ENCODE measurements at regions not wholly inside any gene's neighbourhood (a gene's known extent, or its start where the extent isn't known, plus 50 kb on each side); places are given as distances from the start of the nearest gene placed in this dataset.

DNA sequence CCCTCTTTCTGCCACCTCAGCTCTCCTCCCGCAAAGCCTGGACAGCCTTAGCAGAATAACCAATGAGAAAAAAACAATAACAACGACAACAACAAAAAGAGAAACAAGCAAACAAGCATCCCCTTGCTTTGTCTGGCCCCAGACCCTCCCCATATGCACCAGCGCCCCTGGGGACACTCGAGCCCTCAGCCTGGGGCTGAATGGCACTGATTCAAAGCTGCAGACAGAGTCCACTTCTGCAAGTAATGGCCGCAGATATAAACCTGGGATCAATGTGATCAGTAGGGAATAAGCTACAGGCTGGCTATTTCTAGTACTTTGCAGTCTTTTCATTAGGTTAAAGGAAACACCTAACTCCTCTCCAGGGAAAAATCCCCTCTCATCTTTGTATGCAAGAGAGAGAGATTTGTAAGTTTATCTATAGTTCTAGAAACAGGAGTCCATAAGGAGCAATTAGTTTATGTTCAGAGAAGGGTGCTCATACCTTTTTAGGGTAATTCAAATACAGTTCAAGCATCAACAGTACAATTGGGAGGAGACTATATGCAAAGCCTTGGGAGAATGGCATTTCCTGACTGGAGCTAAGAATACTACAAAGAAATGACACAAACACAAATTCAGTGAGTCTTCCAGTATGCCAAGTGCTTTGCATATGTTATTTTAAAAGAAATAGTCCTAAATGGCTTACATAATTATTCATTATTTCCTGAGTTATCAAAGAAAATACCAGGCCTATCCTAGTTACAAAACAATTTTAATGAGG is 122.3 kb upstream of the DDX18 start:
- Mint-ChIP-seq H3K27ac (ENCODE audit: low read depth, unreplicated experiment) (no peak overlapping the region), H3K4me3 (ENCODE audit: unreplicated experiment) (no peak overlapping the region), H3K4me1 (ENCODE audit: insufficient read depth, unreplicated experiment) (no peaks in the 10 kb centered on the region), H3K27me3 (ENCODE audit: insufficient read depth, unreplicated experiment) (no peaks in the 10 kb centered on the region), H3K9me3 (ENCODE audit: unreplicated experiment) (no peaks in the 10 kb centered on the region), H3K36me3 (ENCODE audit: insufficient read depth, unreplicated experiment) (no peaks in the 10 kb centered on the region)
- intact Hi-C loops (cut with micrococcal nuclease), result no loop called here
- ChIA-PET POLR2A (no interaction called here), CTCF (no interaction called here)
- no TSS peak for BruUV-seq (replicated peaks)
- DNase-seq (ENCODE audit: unreplicated experiment), result no peak
- TF ChIP-seq, protein P1, sequence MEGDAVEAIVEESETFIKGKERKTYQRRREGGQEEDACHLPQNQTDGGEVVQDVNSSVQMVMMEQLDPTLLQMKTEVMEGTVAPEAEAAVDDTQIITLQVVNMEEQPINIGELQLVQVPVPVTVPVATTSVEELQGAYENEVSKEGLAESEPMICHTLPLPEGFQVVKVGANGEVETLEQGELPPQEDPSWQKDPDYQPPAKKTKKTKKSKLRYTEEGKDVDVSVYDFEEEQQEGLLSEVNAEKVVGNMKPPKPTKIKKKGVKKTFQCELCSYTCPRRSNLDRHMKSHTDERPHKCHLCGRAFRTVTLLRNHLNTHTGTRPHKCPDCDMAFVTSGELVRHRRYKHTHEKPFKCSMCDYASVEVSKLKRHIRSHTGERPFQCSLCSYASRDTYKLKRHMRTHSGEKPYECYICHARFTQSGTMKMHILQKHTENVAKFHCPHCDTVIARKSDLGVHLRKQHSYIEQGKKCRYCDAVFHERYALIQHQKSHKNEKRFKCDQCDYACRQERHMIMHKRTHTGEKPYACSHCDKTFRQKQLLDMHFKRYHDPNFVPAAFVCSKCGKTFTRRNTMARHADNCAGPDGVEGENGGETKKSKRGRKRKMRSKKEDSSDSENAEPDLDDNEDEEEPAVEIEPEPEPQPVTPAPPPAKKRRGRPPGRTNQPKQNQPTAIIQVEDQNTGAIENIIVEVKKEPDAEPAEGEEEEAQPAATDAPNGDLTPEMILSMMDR (IDR thresholded peaks at IDR 0.05; ENCODE audit: unreplicated experiment), result no peak

DNA sequence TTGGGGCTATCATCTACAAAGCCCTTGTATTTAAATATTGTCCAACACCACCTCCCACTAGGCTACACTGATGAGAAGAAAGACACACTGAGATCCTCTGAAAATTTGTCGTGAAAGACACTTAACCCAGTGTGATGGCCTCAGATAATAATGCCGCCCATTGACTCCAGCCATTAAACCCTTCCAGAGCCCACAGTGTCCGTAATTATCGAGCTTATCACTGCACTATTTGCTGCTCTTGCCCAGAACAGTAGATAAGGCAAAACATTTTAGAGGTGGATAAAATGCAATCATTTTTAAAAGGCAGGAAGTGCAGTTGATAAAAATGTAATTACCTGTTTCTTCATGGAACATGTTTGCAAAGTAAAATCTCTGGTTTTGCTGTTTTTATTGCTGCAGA is 121.3 kb upstream of the DDX18 start:
- ChIA-PET CTCF (no interaction called here), POLR2A (no interaction called here)
- no peaks in the 10 kb centered on the region for H3K9me3 Mint-ChIP-seq (ENCODE audit: unreplicated experiment)

DNA sequence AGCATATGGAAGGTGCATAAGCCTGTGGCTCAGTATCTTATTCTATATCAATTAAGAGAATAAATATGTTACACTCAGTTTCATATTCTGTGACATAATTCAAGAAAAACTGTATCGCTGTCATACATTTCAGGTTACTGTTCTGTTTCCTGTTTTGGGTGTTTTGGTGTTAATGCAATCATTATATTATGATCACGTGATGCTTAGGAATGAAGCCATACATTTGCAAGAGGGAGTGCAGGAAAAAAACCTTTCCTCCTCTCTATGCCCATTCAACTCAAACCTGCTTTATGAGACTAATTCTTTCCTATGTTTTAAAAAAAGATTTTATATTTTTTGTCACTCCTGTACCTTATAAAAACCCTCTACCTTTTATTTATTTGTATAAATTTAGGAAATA is 120.8 kb upstream of the DDX18 start:
- Mint-ChIP-seq H3K9me3 (ENCODE audit: unreplicated experiment) (no peaks in the 10 kb centered on the region), H3K4me1 (ENCODE audit: insufficient read depth, unreplicated experiment) (no peaks in the 10 kb centered on the region), H3K36me3 (ENCODE audit: insufficient read depth, unreplicated experiment) (no peaks in the 10 kb centered on the region), H3K27ac (ENCODE audit: low read depth, unreplicated experiment) (no peak overlapping the region), H3K4me3 (ENCODE audit: unreplicated experiment) (no peak overlapping the region), H3K27me3 (ENCODE audit: insufficient read depth, unreplicated experiment) (no peaks in the 10 kb centered on the region)
- POLR2A ChIA-PET, result no interaction called here
- CTCF ChIA-PET, result no interaction called here
- TF ChIP-seq, protein P1 (IDR thresholded peaks at IDR 0.05; ENCODE audit: unreplicated experiment), result no peak
- no peak for DNase-seq (ENCODE audit: unreplicated experiment)
- no TSS peak for BruUV-seq (replicated peaks)
- intact Hi-C loops (cut with micrococcal nuclease), result no loop called here

More for the DNA sequence above, 121.3 kb upstream of the DDX18 start:
- no TSS peak for BruUV-seq (replicated peaks)
- Mint-ChIP-seq H3K4me3 (ENCODE audit: unreplicated experiment) (no peak overlapping the region), H3K27me3 (ENCODE audit: insufficient read depth, unreplicated experiment) (no peaks in the 10 kb centered on the region), H3K27ac (ENCODE audit: low read depth, unreplicated experiment) (no peak overlapping the region), H3K36me3 (ENCODE audit: insufficient read depth, unreplicated experiment) (no peaks in the 10 kb centered on the region), H3K4me1 (ENCODE audit: insufficient read depth, unreplicated experiment) (no peaks in the 10 kb centered on the region)
- intact Hi-C loops (cut with micrococcal nuclease), result no loop called here
- TF ChIP-seq, protein P1 (IDR thresholded peaks at IDR 0.05; ENCODE audit: unreplicated experiment), result no peak
- DNase-seq (ENCODE audit: unreplicated experiment), result no peak

DNA sequence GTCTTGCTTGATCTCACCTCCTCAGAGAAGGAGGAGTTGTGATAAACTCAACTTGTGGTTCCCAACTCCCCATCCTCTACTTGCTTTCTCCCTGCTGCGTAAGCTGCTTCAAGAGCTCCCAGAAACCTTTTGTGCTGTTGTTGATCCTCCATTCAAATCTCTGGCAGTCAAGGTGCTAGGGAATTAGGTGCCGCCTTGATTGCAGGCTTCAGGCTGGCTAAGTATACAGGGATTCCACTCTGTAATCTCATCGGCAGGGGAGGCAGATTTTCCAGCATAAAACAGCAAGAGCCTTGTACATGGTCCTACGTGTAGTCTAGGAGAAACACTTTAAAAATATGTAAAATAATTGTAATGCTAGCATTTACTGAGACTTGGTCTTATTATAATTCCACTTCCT is 116.2 kb upstream of the DDX18 start:
- ChIA-PET POLR2A (no interaction called here), CTCF (interaction anchor here (0.7 to 0.9 kb wide), 2 partner anchors 20 to 261 kb away, joined by 3 to 5 read pairs; no protein-coding TSS in a partner anchor)
- no TSS peak for BruUV-seq (replicated peaks)
- no peak overlapping the region for H3K27ac Mint-ChIP-seq (ENCODE audit: low read depth, unreplicated experiment)
- H3K4me3 Mint-ChIP-seq (ENCODE audit: unreplicated experiment), result no peak overlapping the region
- no peaks in the 10 kb centered on the region for H3K36me3 Mint-ChIP-seq (ENCODE audit: insufficient read depth, unreplicated experiment)
- TF ChIP-seq, protein P1 (IDR thresholded peaks at IDR 0.05; ENCODE audit: unreplicated experiment), result no peak
- H3K27me3 Mint-ChIP-seq (ENCODE audit: insufficient read depth, unreplicated experiment), result no peaks in the 10 kb centered on the region
- H3K9me3 Mint-ChIP-seq (ENCODE audit: unreplicated experiment), result no peaks in the 10 kb centered on the region
- intact Hi-C loops (cut with micrococcal nuclease), result no loop called here
- DNase-seq (ENCODE audit: unreplicated experiment), result no peak
- no peaks in the 10 kb centered on the region for H3K4me1 Mint-ChIP-seq (ENCODE audit: insufficient read depth, unreplicated experiment)
